Neutrophil (primary cell): ENCODE measurements at regions not wholly inside any gene's neighbourhood (a gene's known extent, or its start where the extent isn't known, plus 50 kb on each side); places are given as distances from the start of the nearest gene placed in this dataset.

Source experiments
- H3K27ac ChIP-seq: fragments of 200-600 bp; sonication (generic); 2 replicates; pipeline ENCODE4 v1.5.1; 2016; ENCODE audit warnings: mild to moderate bottlenecking, moderate library complexity
- H3K27me3 ChIP-seq: fragments of 200-600 bp; sonication (generic); 2 replicates; pipeline ENCODE4 v1.6.0; 2016; ENCODE audit warnings: mild to moderate bottlenecking
- H3K36me3 ChIP-seq: fragments of 200-600 bp; sonication (generic); 2 replicates; pipeline ENCODE4 v1.5.1; 2017
- H3K4me1 ChIP-seq, 2 experiments: fragments of 200-600 bp in 1 of 2; sonication (generic) in 1 of 2; 1 replicate in 1 of 2; 2 replicates in 1 of 2; pipeline versions ENCODE4 v1.5.1 to v1.6.1; 2013 to 2016; ENCODE audit warnings: low read depth in 1 of 2, low read length in 1 of 2, mild to moderate bottlenecking in 1 of 2, moderate library complexity in 1 of 2; ENCODE audit not compliant: control insufficient read depth in 1 of 2, insufficient read depth in 1 of 2
- H3K4me3 ChIP-seq, 2 experiments: fragments of 200-600 bp in 1 of 2; sonication (generic) in 1 of 2; 1 replicate in 1 of 2; 2 replicates in 1 of 2; pipeline ENCODE4 v1.5.1; 2013 to 2016; ENCODE audit warnings: low read depth in 1 of 2, low read length in 1 of 2, mild to moderate bottlenecking in 1 of 2, moderate library complexity in 1 of 2
- H3K9me3 ChIP-seq: fragments of 200-600 bp; sonication (generic); 2 replicates; pipeline ENCODE4 v1.5.1; 2016
- TF ChIP-seq, protein P1 (sequence below): fragments of 200-600 bp; sonication (generic); IDR thresholded peaks from 2 replicates; pipeline ENCODE4 v1.5.1; 2016; ENCODE audit warnings: antibody characterized with exemption

DNA sequence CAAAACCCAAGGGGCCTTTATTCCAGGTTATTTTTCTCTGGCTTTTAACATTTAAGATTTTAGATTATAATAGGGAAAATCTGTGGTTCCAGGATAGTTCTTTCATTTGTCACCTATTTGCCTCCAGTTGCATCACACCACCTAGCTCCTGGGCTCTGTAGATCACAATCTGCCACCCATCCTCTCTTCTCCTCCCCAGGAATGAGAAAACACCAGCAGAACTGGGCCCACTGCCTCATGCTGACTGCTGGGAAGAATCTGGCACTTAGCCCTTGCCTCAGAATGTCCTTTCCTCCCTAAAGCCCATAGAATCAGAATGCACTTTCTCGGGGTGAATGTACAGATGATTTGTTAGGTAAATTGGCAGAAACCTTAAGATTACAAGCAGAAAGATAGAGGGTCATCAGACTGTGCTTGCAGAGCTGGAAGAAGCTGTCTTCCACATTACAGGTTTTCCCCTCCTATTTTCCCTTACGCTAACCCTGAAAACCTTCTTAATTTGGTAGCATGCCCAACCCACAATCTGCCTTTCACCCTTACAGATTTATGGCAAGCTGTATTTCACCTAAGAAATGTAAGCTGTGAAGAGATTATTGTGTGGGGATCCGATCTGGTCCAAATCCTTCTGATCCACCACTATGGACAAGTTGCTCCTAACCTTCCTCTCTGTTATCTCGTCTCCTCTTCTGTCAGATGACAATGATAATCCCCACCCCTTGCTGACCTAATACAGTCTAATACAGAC lies 72.6 kb downstream of the LRRC30 start:
- H3K4me3 ChIP-seq, result no peak overlapping the region

DNA sequence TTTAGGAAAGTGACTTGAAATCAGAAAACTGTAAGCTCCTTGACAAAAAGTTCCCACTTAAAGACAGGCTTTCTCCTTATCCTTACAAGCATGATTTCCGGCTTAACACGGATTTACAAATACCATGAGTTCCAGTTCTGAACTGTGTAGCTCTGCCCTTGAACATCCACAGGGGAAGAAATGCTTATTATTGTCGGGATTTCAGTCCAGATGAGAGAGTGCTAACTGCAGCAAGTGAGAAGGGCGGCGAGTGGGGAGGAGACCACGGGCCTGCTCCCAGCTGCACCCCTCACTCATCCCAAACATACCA lies 73.1 kb downstream of the LRRC30 start:
- H3K4me3 ChIP-seq, result no peak overlapping the region
- no peaks in the 10 kb centered on the region for H3K36me3 ChIP-seq
- no peaks in the 10 kb centered on the region for H3K9me3 ChIP-seq
- TF ChIP-seq, protein P1, sequence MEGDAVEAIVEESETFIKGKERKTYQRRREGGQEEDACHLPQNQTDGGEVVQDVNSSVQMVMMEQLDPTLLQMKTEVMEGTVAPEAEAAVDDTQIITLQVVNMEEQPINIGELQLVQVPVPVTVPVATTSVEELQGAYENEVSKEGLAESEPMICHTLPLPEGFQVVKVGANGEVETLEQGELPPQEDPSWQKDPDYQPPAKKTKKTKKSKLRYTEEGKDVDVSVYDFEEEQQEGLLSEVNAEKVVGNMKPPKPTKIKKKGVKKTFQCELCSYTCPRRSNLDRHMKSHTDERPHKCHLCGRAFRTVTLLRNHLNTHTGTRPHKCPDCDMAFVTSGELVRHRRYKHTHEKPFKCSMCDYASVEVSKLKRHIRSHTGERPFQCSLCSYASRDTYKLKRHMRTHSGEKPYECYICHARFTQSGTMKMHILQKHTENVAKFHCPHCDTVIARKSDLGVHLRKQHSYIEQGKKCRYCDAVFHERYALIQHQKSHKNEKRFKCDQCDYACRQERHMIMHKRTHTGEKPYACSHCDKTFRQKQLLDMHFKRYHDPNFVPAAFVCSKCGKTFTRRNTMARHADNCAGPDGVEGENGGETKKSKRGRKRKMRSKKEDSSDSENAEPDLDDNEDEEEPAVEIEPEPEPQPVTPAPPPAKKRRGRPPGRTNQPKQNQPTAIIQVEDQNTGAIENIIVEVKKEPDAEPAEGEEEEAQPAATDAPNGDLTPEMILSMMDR, result no peak
- H3K27me3 ChIP-seq, result no peaks in the 10 kb centered on the region
- no peak overlapping the region for H3K27ac ChIP-seq
- no peaks in the 10 kb centered on the region for H3K4me1 ChIP-seq

More for the DNA sequence above, 72.6 kb downstream of the LRRC30 start:
- no peaks in the 10 kb centered on the region for H3K36me3 ChIP-seq
- TF ChIP-seq, protein P1, result no peak
- no peaks in the 10 kb centered on the region for H3K27me3 ChIP-seq
- H3K9me3 ChIP-seq, result no peaks in the 10 kb centered on the region
- no peak overlapping the region for H3K27ac ChIP-seq
- H3K4me1 ChIP-seq, result no peaks in the 10 kb centered on the region

GRCh38 chr18:7305416-7305815 lies 74.5 kb downstream of the LRRC30 start:
- Histone ChIP-seq H3K36me3 (no peaks in the 10 kb centered on the region), H3K4me3 (no peak overlapping the region), H3K9me3 (no peaks in the 10 kb centered on the region), H3K4me1 (no peaks in the 10 kb centered on the region), H3K27ac (no peak overlapping the region), H3K27me3 (no peaks in the 10 kb centered on the region)
- TF ChIP-seq, protein P1, result no peak

DNA sequence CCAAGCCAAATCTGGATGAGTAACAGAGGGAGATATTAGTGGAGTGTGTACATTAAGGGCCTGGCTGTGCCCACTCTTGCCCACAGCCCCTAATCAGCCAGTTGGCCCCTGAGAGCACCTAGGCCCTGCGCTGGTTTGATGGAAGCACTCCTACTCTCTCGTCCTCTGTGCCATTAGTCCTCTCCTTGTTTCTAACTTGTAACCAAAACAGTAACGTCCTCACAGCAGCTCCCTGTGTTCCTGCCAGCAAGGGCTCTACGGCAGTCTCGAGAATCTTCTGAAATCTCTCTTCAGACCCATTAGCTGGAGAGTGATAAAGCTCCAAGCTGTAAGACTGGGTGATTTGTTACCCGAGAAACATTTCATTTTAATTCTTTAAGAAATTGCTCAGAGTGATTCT lies 76.1 kb downstream of the LRRC30 start:
- TF ChIP-seq, protein P1, result no peak
- H3K27me3 ChIP-seq, result no peaks in the 10 kb centered on the region
- H3K4me1 ChIP-seq, result no peaks in the 10 kb centered on the region
- no peak overlapping the region for H3K27ac ChIP-seq
- no peaks in the 10 kb centered on the region for H3K9me3 ChIP-seq
- H3K4me3 ChIP-seq, result no peak overlapping the region
- H3K36me3 ChIP-seq, result no peaks in the 10 kb centered on the region

DNA sequence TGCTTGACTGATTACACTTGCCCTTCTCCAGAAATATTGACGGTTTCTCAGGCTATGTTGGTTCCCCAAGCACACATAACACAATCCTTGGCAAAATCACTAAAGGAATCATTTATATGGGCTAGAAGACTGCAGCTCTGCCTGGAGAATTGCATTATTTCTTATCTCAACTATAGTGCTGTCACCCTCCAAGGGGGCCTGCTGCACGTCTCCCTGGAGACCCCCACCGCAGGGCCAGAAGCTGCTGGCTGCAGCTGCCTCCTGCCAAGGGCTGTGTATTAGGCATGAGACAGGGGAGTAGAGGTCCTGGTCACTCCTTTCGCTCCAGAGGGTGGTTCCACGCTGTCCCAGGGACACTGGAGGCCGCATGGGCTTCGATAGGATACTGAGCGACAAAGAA lies 76.6 kb downstream of the LRRC30 start:
- no peak overlapping the region for H3K27ac ChIP-seq
- no peaks in the 10 kb centered on the region for H3K36me3 ChIP-seq
- TF ChIP-seq, protein P1, result no peak
- H3K4me1 ChIP-seq, result no peaks in the 10 kb centered on the region
- no peaks in the 10 kb centered on the region for H3K9me3 ChIP-seq
- H3K4me3 ChIP-seq, result no peak overlapping the region
- H3K27me3 ChIP-seq, result no peaks in the 10 kb centered on the region

GRCh38 chr18:7317804-7318231 lies 86.9 kb downstream of the LRRC30 start:
- no peaks in the 10 kb centered on the region for H3K4me1 ChIP-seq
- no peaks in the 10 kb centered on the region for H3K9me3 ChIP-seq
- no peak overlapping the region for H3K27ac ChIP-seq
- peaks cover 3% of the 10 kb centered on the region for H3K27me3 ChIP-seq
- TF ChIP-seq, protein P1, result no peak
- no peaks in the 10 kb centered on the region for H3K36me3 ChIP-seq
- H3K4me3 ChIP-seq, result no peak overlapping the region
